ENCODE measurements at regions not wholly inside any gene's neighbourhood (a gene's known extent, or its start where the extent isn't known, plus 50 kb on each side); places are given as distances from the start of the nearest gene placed in this dataset.

DNA sequence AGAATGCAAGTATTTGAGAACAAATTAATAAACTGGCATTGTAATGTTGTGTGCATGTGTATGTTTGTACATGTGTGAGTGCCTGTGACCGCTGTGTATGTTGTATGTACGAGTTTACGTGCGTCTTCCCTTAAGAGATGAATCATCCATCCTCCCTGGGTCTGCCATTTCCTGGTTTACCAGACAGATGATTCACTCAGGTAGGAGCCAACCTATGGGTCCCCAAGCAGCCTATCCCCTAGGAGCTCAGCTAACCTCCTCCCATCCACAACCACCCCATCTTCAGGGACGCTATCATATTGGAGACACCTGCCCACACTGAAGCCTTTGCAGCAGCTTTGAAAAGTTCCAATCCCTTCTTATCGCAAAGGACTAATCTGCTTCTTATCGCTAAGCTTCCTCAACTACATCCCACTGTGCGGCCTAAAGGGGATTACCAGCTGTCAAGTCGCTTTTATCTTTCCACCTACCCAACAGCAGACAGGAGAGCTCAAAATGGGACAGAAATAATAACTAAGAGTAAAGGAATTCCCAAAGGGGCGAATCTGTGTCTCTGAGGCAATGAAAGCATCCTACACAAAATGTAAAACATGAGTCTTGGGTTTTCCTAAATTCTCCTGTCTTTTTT lies 81.5 kb upstream of the TMCC3 start:
- WGBS (ENCODE audit: low lambda C conversion rate): 76% methylated on average over 10 of the region's 10 CpGs
- no peaks in the 10 kb centered on the region for H3K27me3 ChIP-seq (ENCODE audit: insufficient read depth)

More for the DNA sequence above, 81.5 kb upstream of the TMCC3 start:
- Histone ChIP-seq H4K20me1 (ENCODE audit: insufficient read depth) (no peaks in the 10 kb centered on the region), H3F3A (replicated peaks; ENCODE audit: insufficient read depth) (no peaks in the 10 kb centered on the region), H3K79me2 (ENCODE audit: insufficient read depth) (no peaks in the 10 kb centered on the region), H3K9ac (no peak overlapping the region), H3K4me3 (ENCODE audit: low read depth in 2 of 2, low read length in 1 of 2) (no peak overlapping the region), H3K36me3 (replicated peaks in 1 of 2; ENCODE audit: control insufficient read depth in 1 of 2, insufficient read depth in 2 of 2, low read length in 1 of 2) (no peaks in the 10 kb centered on the region), H3K27ac (ENCODE audit: low read depth in 2 of 2, low read length in 1 of 2) (no peak overlapping the region), H3K9me3 (no peaks in the 10 kb centered on the region), H3K9me2 (no peaks in the 10 kb centered on the region), H2AFZ (ENCODE audit: low read depth) (no peak overlapping the region), H3K4me2 (no peak overlapping the region), H3K4me1 (ENCODE audit: control insufficient read depth in 1 of 2, insufficient read depth in 2 of 2, low read depth in 1 of 2, low read length in 1 of 2) (no peaks in the 10 kb centered on the region)
- ChIA-PET CTCF (no interaction called here), POLR2A (no interaction called here)
- TF ChIP-seq TEAD4 (IDR thresholded peaks at IDR 0.05; ENCODE audit: borderline replicate concordance, insufficient read depth): no peak
- no peak for TF ChIP-seq GABPA (IDR thresholded peaks at IDR 0.05; ENCODE audit: low read depth)
- TF ChIP-seq USF2 (IDR thresholded peaks at IDR 0.05; ENCODE audit: borderline replicate concordance, low read depth, low read length): no peak
- no peak for TF ChIP-seq RXRA (IDR thresholded peaks at IDR 0.05; ENCODE audit: borderline replicate concordance, low read depth)
- no peak for TF ChIP-seq TCF12 (IDR thresholded peaks at IDR 0.05)
- no peak for TF ChIP-seq FOSL2 (IDR thresholded peaks at IDR 0.05; ENCODE audit: borderline replicate concordance, low read depth)
- TF ChIP-seq, protein P1, sequence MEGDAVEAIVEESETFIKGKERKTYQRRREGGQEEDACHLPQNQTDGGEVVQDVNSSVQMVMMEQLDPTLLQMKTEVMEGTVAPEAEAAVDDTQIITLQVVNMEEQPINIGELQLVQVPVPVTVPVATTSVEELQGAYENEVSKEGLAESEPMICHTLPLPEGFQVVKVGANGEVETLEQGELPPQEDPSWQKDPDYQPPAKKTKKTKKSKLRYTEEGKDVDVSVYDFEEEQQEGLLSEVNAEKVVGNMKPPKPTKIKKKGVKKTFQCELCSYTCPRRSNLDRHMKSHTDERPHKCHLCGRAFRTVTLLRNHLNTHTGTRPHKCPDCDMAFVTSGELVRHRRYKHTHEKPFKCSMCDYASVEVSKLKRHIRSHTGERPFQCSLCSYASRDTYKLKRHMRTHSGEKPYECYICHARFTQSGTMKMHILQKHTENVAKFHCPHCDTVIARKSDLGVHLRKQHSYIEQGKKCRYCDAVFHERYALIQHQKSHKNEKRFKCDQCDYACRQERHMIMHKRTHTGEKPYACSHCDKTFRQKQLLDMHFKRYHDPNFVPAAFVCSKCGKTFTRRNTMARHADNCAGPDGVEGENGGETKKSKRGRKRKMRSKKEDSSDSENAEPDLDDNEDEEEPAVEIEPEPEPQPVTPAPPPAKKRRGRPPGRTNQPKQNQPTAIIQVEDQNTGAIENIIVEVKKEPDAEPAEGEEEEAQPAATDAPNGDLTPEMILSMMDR (IDR thresholded peaks at IDR 0.05): no peak
- TF ChIP-seq TAF1 (IDR thresholded peaks at IDR 0.05; ENCODE audit: borderline replicate concordance, low read depth, low read length): no peak
- no peak for TF ChIP-seq YY1 (IDR thresholded peaks at IDR 0.05; ENCODE audit: low read depth)
- no peak for TF ChIP-seq RFX5 (IDR thresholded peaks at IDR 0.05; ENCODE audit: low read length)
- no peak for TF ChIP-seq ELF1 (IDR thresholded peaks at IDR 0.05)
- no peak for TF ChIP-seq GATA2 (CRISPR knock-in tag; IDR thresholded peaks at IDR 0.05)
- TF ChIP-seq MXI1 (IDR thresholded peaks at IDR 0.05; ENCODE audit: low read depth, low read length): no peak
- TF ChIP-seq, protein P2, sequence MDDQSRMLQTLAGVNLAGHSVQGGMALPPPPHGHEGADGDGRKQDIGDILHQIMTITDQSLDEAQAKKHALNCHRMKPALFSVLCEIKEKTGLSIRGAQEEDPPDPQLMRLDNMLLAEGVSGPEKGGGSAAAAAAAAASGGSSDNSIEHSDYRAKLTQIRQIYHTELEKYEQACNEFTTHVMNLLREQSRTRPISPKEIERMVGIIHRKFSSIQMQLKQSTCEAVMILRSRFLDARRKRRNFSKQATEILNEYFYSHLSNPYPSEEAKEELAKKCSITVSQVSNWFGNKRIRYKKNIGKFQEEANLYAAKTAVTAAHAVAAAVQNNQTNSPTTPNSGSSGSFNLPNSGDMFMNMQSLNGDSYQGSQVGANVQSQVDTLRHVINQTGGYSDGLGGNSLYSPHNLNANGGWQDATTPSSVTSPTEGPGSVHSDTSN (IDR thresholded peaks at IDR 0.05): no peak
- no peak for TF ChIP-seq MEF2A (IDR thresholded peaks at IDR 0.05; ENCODE audit: borderline replicate concordance, low read depth)
- TF ChIP-seq SIN3A (IDR thresholded peaks at IDR 0.05; ENCODE audit: borderline replicate concordance, low read depth, low read length): no peak
- no peak for TF ChIP-seq RCOR1 (IDR thresholded peaks at IDR 0.05; ENCODE audit: low read length)
- no peak for TF ChIP-seq JUND (IDR thresholded peaks at IDR 0.05)
- TF ChIP-seq, protein P3, sequence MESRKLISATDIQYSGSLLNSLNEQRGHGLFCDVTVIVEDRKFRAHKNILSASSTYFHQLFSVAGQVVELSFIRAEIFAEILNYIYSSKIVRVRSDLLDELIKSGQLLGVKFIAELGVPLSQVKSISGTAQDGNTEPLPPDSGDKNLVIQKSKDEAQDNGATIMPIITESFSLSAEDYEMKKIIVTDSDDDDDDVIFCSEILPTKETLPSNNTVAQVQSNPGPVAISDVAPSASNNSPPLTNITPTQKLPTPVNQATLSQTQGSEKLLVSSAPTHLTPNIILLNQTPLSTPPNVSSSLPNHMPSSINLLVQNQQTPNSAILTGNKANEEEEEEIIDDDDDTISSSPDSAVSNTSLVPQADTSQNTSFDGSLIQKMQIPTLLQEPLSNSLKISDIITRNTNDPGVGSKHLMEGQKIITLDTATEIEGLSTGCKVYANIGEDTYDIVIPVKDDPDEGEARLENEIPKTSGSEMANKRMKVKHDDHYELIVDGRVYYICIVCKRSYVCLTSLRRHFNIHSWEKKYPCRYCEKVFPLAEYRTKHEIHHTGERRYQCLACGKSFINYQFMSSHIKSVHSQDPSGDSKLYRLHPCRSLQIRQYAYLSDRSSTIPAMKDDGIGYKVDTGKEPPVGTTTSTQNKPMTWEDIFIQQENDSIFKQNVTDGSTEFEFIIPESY (IDR thresholded peaks at IDR 0.05; ENCODE audit: borderline replicate concordance, low read depth): no peak
- TF ChIP-seq, protein P4, sequence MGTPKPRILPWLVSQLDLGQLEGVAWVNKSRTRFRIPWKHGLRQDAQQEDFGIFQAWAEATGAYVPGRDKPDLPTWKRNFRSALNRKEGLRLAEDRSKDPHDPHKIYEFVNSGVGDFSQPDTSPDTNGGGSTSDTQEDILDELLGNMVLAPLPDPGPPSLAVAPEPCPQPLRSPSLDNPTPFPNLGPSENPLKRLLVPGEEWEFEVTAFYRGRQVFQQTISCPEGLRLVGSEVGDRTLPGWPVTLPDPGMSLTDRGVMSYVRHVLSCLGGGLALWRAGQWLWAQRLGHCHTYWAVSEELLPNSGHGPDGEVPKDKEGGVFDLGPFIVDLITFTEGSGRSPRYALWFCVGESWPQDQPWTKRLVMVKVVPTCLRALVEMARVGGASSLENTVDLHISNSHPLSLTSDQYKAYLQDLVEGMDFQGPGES (IDR thresholded peaks at IDR 0.05; ENCODE audit: low read depth, low read length): no peak
- DNase-seq: no peak

Measured in SK-N-SH (cell line).